CD4-positive, alpha-beta T cell treated with Interleukin-15 for 1 hour (primary cell): ENCODE measurements at regions not wholly inside any gene's neighbourhood (a gene's known extent, or its start where the extent isn't known, plus 50 kb on each side); places are given as distances from the start of the nearest gene placed in this dataset.
"Not testable (repeated sequence)": the region's sequence is repeated elsewhere in the genome, so short reads cannot be mapped to it uniquely, and the experiment has no call there.

Experiments
- DNase-seq: peaks from one replicate; pipeline ENCODE4 v3.0.0-alpha.2; 2020

GRCh38 chr20:29763821-29764511 lies 1493.5 kb upstream of the DEFB115 start:
- no peak for DNase-seq

- DNase-seq: not testable (repeated sequence)
Observed at GRCh38 chr20:29764922-29765610, 1492.4 kb upstream of the DEFB115 start.

GRCh38 chr20:29778033-29778432 lies 1479.4 kb upstream of the DEFB115 start:
- not testable (repeated sequence) for DNase-seq

GRCh38 chr20:29781217-29781616 lies 1476.2 kb upstream of the DEFB115 start:
- DNase-seq: not testable (repeated sequence)

GRCh38 chr20:29781891-29782290 lies 1475.6 kb upstream of the DEFB115 start:
- not testable (repeated sequence) for DNase-seq

- not testable (repeated sequence) for DNase-seq
Observed at GRCh38 chr20:29787456-29787855, 1470.0 kb upstream of the DEFB115 start.

- no peak for DNase-seq
Observed at GRCh38 chr20:29790510-29790909, 1467.0 kb upstream of the DEFB115 start.

- not testable (repeated sequence) for DNase-seq
Observed at GRCh38 chr20:29831508-29831907, 1426.0 kb upstream of the DEFB115 start.

- not testable (repeated sequence) for DNase-seq
Observed at GRCh38 chr20:29868014-29868413, 1389.5 kb upstream of the DEFB115 start.

GRCh38 chr20:29868688-29869087 lies 1388.8 kb upstream of the DEFB115 start:
- DNase-seq: not testable (repeated sequence)

GRCh38 chr20:29871816-29872215 lies 1385.6 kb upstream of the DEFB115 start:
- peak; percentile 16 for DNase-seq

GRCh38 chr20:29873946-29874345 lies 1383.5 kb upstream of the DEFB115 start:
- peak; percentile 38 for DNase-seq

- no peak for DNase-seq
Observed at GRCh38 chr20:29874476-29875202, 1382.8 kb upstream of the DEFB115 start.

GRCh38 chr20:29875321-29876083 lies 1382.0 kb upstream of the DEFB115 start:
- not testable (repeated sequence) for DNase-seq

- DNase-seq: peak; percentile 16
Observed at GRCh38 chr20:29876084-29876910, 1381.2 kb upstream of the DEFB115 start.

GRCh38 chr20:29876911-29877285 lies 1380.6 kb upstream of the DEFB115 start:
- peak; percentile 18 for DNase-seq

- DNase-seq: not testable (repeated sequence)
Observed at GRCh38 chr20:29877411-29878280, 1379.8 kb upstream of the DEFB115 start.

- no peak for DNase-seq
Observed at GRCh38 chr20:29878281-29878741, 1379.2 kb upstream of the DEFB115 start.

GRCh38 chr20:29878777-29879442 lies 1378.6 kb upstream of the DEFB115 start:
- peak; percentile 48 for DNase-seq

- DNase-seq: not testable (repeated sequence)
Observed at GRCh38 chr20:29881107-29881506, 1376.4 kb upstream of the DEFB115 start.
